ENCODE measurements at regions not wholly inside any gene's neighbourhood (a gene's known extent, or its start where the extent isn't known, plus 50 kb on each side); places are given as distances from the start of the nearest gene placed in this dataset.

DNA sequence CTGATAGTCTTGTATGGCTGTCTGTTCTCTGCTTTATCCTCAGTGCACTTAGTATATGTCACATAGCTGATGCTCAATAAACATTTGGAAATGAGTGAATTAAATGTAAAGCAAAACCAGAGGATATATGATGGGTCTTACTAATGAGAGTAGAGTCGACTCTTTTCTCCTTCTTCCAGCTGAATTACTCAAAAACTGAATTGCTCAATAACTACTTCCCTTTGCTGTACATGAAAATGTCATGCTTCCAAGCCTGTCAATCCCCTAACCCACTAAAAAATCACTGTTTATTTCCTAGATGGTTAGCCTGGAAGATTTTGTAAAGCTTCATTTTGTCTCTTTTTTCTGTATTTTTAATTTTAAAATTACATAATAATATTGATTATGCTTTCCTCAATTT is 88.0 kb downstream of the OR13A1 start:
- TF ChIP-seq, protein P1, sequence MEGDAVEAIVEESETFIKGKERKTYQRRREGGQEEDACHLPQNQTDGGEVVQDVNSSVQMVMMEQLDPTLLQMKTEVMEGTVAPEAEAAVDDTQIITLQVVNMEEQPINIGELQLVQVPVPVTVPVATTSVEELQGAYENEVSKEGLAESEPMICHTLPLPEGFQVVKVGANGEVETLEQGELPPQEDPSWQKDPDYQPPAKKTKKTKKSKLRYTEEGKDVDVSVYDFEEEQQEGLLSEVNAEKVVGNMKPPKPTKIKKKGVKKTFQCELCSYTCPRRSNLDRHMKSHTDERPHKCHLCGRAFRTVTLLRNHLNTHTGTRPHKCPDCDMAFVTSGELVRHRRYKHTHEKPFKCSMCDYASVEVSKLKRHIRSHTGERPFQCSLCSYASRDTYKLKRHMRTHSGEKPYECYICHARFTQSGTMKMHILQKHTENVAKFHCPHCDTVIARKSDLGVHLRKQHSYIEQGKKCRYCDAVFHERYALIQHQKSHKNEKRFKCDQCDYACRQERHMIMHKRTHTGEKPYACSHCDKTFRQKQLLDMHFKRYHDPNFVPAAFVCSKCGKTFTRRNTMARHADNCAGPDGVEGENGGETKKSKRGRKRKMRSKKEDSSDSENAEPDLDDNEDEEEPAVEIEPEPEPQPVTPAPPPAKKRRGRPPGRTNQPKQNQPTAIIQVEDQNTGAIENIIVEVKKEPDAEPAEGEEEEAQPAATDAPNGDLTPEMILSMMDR (IDR thresholded peaks at IDR 0.05; ENCODE audit: insufficient read depth, low read length), result no peak
- no peak for TF ChIP-seq GABPA (IDR thresholded peaks at IDR 0.05; ENCODE audit: low read depth)

Measured in HL-60 (cell line).